Endothelial cell of umbilical vein (primary cell): ENCODE measurements at regions not wholly inside any gene's neighbourhood (a gene's known extent, or its start where the extent isn't known, plus 50 kb on each side); places are given as distances from the start of the nearest gene placed in this dataset.

Source experiments
- BruUV-seq: library from RNA; stranded (reverse); fragments of 400-500 nt; replicated peaks from 2 replicates; lab custom pipeline; 2021; lab: Mats Ljungman, UMichigan
- CTCF ChIA-PET: fragments of 300-600, 350-600 bp; sonication (Branson Sonifier 250); formaldehyde crosslinking; loops from one replicate; lab custom pipeline; 2021; ENCODE audit warnings: antibody characterized with exemption, inconsistent platforms; lab: Charles Lee
- POLR2A ChIA-PET: fragments of 300-600, 350-600 bp; sonication (Branson Sonifier 250); formaldehyde crosslinking; loops from one replicate; lab custom pipeline; 2021; ENCODE audit warnings: antibody characterized with exemption, inconsistent platforms; lab: Charles Lee
- DNase-seq: peaks from one replicate; pipeline ENCODE4 v3.0.0-alpha.2; 2011; ENCODE audit warnings: low read depth, low spot score
- FAIRE-seq: peaks from 2 replicates; lab custom pipeline; 2011; peaks lifted over from hg19 to GRCh38; lab: Jason Lieb, UNC
- H2AFZ ChIP-seq: 2 replicates; pipeline ENCODE4 v1.6.0; 2012; ENCODE audit warnings: low read depth, low read length, control low read depth, inconsistent platforms
- H3K27ac ChIP-seq: 2 replicates; pipeline ENCODE4 v1.5.1; 2011; ENCODE audit warnings: low read depth, mild to moderate bottlenecking, control low read depth, low read length, moderate library complexity; ENCODE audit not compliant: insufficient read depth
- H3K27me3 ChIP-seq, 2 experiments: 2 replicates each; pipeline versions ENCODE4 v1.6.0 to v1.6.1; 2011; ENCODE audit warnings: low read length in 2 of 2, mixed read lengths in 1 of 2; ENCODE audit not compliant: control insufficient read depth in 2 of 2, insufficient read depth in 2 of 2
- H3K36me3 ChIP-seq, 2 experiments: 2 replicates in 1 of 2; 3 replicates in 1 of 2; pipeline ENCODE4 v1.5.1; 2011; ENCODE audit warnings: low read length in 2 of 2, mild to moderate bottlenecking in 1 of 2, moderate library complexity in 1 of 2; ENCODE audit not compliant: control insufficient read depth in 2 of 2, insufficient read depth in 2 of 2; ENCODE audit errors: extremely low read depth in 1 of 2
- H3K4me1 ChIP-seq: 3 replicates; pipeline ENCODE4 v1.5.1; 2011; ENCODE audit warnings: mild to moderate bottlenecking, low read length; ENCODE audit not compliant: control insufficient read depth, insufficient read depth; ENCODE audit errors: extremely low read depth
- H3K4me2 ChIP-seq: 2 replicates; pipeline ENCODE4 v1.6.1; 2011; ENCODE audit warnings: low read length, control low read depth, mixed read lengths; ENCODE audit not compliant: insufficient read depth
- H3K4me3 ChIP-seq, 3 experiments: fragments of 200-600 bp in 1 of 3; sonication (generic), shearing (Covaris generic) in 1 of 3; replicated peaks in 1 of 3; 2 replicates each; pipeline ENCODE4 v1.5.1; 2011 to 2016; ENCODE audit warnings: control low read depth in 3 of 3, low read length in 3 of 3, mild to moderate bottlenecking in 2 of 3, inconsistent platforms in 1 of 3, low read depth in 1 of 3, moderate library complexity in 1 of 3; ENCODE audit not compliant: insufficient read depth in 1 of 3
- H3K79me2 ChIP-seq: 2 replicates; pipeline ENCODE4 v1.6.0; 2012; ENCODE audit warnings: low read length, inconsistent platforms; ENCODE audit not compliant: control insufficient read depth, insufficient read depth
- H3K9ac ChIP-seq: replicated peaks from 2 replicates; pipeline ENCODE3; 2011; ENCODE audit warnings: low read length, control low read depth; ENCODE audit not compliant: insufficient read depth; ENCODE audit errors: extremely low read depth
- H3K9me1 ChIP-seq: replicated peaks from 3 replicates; pipeline ENCODE4 v1.6.0; 2011; ENCODE audit warnings: mild to moderate bottlenecking, low read length; ENCODE audit not compliant: control insufficient read depth, insufficient read depth; ENCODE audit errors: extremely low read depth
- H3K9me3 ChIP-seq: replicated peaks from 2 replicates; pipeline ENCODE4 v1.5.1; 2012; ENCODE audit warnings: low read length, inconsistent platforms; ENCODE audit not compliant: control insufficient read depth, insufficient read depth
- H4K20me1 ChIP-seq: replicated peaks from 2 replicates; pipeline ENCODE3; 2011; ENCODE audit warnings: mild to moderate bottlenecking, low read length; ENCODE audit not compliant: control insufficient read depth, insufficient read depth; ENCODE audit errors: extremely low read depth
- EZH2 ChIP-seq: IDR thresholded peaks from 2 replicates; pipeline ENCODE4 v1.6.1; 2012; ENCODE audit warnings: borderline replicate concordance, low read depth, mild to moderate bottlenecking, moderate library complexity, low read length, inconsistent platforms; ENCODE audit not compliant: severe bottlenecking
- FOS ChIP-seq: IDR thresholded peaks from 2 replicates; pipeline ENCODE4 v1.6.1; 2011; ENCODE audit warnings: mild to moderate bottlenecking, low read length, moderate library complexity, borderline replicate concordance; ENCODE audit not compliant: insufficient read depth
- GATA2 ChIP-seq: IDR thresholded peaks from 2 replicates; pipeline ENCODE4 v1.7.0; 2011; ENCODE audit warnings: low read depth, mild to moderate bottlenecking, moderate library complexity, mixed read lengths, low read length; ENCODE audit not compliant: insufficient read length, insufficient read depth
- MYC ChIP-seq: IDR thresholded peaks from one replicate; pipeline ENCODE4 v1.6.1; 2011; ENCODE audit warnings: mild to moderate bottlenecking, low read depth, low read length
- POLR2A ChIP-seq: IDR thresholded peaks from 2 replicates; pipeline ENCODE4 v1.6.1; 2012; ENCODE audit warnings: low read depth, mild to moderate bottlenecking, control low read depth, low read length
- POLR2AphosphoS5 ChIP-seq: IDR thresholded peaks from 2 replicates; pipeline ENCODE4 v1.6.1; 2012; ENCODE audit warnings: low read depth, mild to moderate bottlenecking, control low read depth, low read length, moderate library complexity; ENCODE audit not compliant: insufficient read depth
- dilution Hi-C: fragments of 300-500 bp; cut with MboI; formaldehyde crosslinking; loops from one replicate; pipeline ENCODE4 v1.15.0; 2019; ENCODE audit warnings: low sequenced_read_pairs; ENCODE audit not compliant: extremely low pct_ligation_motif_present
- intact Hi-C: fragments of 100-400 bp; cut with micrococcal nuclease; formaldehyde crosslinking; loops from one replicate; pipeline ENCODE4 v1.10.0; 2022
- TF ChIP-seq, protein P1 (sequence below): IDR thresholded peaks from 2 replicates; pipeline ENCODE4 v1.6.1; 2011; ENCODE audit not compliant: insufficient read depth, insufficient read length

DNA sequence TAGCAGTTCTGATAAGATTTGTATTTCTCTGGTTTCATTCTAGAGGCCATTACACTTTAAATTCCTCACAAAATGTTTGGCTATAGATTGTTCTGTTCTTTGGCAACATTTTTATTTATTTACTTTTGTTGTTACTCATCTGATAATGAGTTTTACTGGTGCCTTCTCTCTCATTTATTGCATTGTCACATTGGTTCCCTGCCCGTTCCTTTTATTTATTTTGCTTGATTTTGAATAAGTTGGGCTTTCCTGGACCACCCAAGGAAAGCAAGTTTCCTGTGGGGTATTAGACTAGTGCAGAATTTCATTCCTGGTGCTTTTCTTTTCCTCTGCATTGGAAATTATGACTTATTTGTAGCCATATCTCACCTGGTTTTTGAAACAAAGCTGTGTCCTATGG lies 232.0 kb downstream of the SOCS6 start:
- ChIA-PET POLR2A (no interaction called here), CTCF (no interaction called here)
- Histone ChIP-seq H3K4me1 (no peaks in the 10 kb centered on the region), H3K27me3 (no peaks in the 10 kb centered on the region), H3K9me1 (no peaks in the 10 kb centered on the region), H3K4me2 (no peak overlapping the region), H3K9ac (no peak overlapping the region), H3K4me3 (no peak overlapping the region), H3K79me2 (no peaks in the 10 kb centered on the region), H2AFZ (no peak overlapping the region), H3K36me3 (no peaks in the 10 kb centered on the region), H4K20me1 (no peaks in the 10 kb centered on the region), H3K27ac (no peak overlapping the region), H3K9me3 (no peaks in the 10 kb centered on the region)
- DNase-seq (no peak), FAIRE-seq (no peak)
- no TSS peak for BruUV-seq
- dilution Hi-C loops (no loop called here), intact Hi-C loops (no loop called here)
- no peak for TF ChIP-seq MYC
- TF ChIP-seq POLR2A, result no peak
- no peak for TF ChIP-seq EZH2
- TF ChIP-seq POLR2AphosphoS5, result no peak

DNA sequence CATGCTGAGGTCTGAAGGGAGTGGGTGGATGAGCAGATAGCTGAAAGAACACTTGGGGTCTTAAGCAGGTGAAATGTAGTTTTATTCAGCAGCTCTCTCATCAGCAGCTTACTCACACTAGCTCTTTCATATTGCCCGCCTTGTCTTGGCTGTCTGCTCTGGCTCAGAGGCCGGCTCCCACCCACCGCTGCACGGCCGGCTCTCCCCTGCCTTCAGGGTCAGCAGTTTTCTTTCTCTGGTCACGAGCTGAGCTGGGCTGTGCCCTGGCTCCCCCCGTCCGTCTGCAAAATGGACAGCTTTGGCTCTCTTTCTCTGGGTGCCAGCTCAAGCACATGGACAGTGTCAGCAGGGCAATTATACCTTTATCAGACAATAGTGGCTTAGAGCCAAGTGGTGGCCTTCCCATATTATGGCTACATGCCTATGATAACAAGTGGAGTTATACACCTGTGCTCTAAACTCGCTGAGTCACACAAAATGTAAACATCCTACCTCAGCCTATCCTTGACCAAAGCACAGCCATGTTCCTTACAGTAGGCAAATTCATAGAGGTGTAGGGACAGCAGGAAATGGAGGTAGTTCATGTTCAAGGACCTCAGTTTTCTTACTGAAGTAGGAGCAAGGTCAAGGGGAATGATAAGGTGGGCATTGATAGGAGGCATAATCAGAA lies 224.8 kb downstream of the SOCS6 start:
- Histone ChIP-seq H3K79me2 (no peaks in the 10 kb centered on the region), H3K9me1 (no peaks in the 10 kb centered on the region), H3K9ac (no peak overlapping the region), H2AFZ (no peak overlapping the region), H3K27me3 (no peaks in the 10 kb centered on the region), H3K36me3 (no peaks in the 10 kb centered on the region), H4K20me1 (no peaks in the 10 kb centered on the region), H3K27ac (no peak overlapping the region), H3K4me2 (no peak overlapping the region), H3K9me3 (no peaks in the 10 kb centered on the region), H3K4me1 (no peaks in the 10 kb centered on the region), H3K4me3 (no peak overlapping the region)
- no peak for FAIRE-seq
- no TSS peak for BruUV-seq
- POLR2A ChIA-PET, result no interaction called here
- TF ChIP-seq MYC (no peak), POLR2A (no peak), FOS (no peak), GATA2 (no peak), EZH2 (no peak)
- TF ChIP-seq, protein P1, sequence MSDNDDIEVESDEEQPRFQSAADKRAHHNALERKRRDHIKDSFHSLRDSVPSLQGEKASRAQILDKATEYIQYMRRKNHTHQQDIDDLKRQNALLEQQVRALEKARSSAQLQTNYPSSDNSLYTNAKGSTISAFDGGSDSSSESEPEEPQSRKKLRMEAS, result no peak
- DNase-seq, result no peak
- intact Hi-C loops, result no loop called here
- dilution Hi-C loops, result no loop called here
- CTCF ChIA-PET, result no interaction called here
